ENCODE measurements at regions not wholly inside any gene's neighbourhood (a gene's known extent, or its start where the extent isn't known, plus 50 kb on each side); places are given as distances from the start of the nearest gene placed in this dataset.

DNA sequence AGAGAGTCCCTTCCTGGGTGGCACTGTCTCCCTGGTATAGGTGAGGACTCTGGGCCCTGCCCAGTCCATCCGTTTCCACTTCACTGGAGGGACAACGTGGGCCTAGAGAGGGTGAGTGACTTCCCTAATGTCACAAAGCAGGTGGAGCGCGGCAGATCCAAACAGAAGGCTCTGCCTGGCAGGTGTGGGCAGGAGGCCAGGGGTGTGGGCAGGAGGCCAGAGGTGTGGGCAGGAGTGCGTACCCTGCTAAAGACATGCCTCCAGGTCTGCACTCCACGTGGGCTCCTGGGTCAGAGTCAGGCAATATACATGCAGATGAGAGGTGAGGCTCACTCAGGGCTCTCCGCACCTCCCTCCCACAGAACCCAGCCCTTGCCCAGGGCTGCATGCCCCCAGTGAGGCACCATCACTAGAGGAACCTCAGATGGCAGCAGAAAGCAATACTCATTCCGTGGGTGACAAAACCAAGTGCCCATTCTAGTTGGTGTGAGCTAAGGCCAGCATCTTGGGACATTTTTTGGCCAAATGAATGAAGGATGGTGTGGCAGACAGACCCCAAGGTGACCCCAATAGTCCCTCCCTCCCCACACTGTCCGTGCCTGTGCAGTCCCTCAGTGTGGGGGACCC lies 271.6 kb upstream of the RTL1 start:
- TF ChIP-seq CTCF (IDR thresholded peaks at IDR 0.05; ENCODE audit: low read length) = no peak
- TF ChIP-seq EZH2 (optimal IDR thresholded peaks at IDR 0.05; ENCODE audit: low read depth, low read length) = no peak

Data from MM.1S (cell line).